ENCODE measurements at regions not wholly inside any gene's neighbourhood (a gene's known extent, or its start where the extent isn't known, plus 50 kb on each side); places are given as distances from the start of the nearest gene placed in this dataset.

DNA sequence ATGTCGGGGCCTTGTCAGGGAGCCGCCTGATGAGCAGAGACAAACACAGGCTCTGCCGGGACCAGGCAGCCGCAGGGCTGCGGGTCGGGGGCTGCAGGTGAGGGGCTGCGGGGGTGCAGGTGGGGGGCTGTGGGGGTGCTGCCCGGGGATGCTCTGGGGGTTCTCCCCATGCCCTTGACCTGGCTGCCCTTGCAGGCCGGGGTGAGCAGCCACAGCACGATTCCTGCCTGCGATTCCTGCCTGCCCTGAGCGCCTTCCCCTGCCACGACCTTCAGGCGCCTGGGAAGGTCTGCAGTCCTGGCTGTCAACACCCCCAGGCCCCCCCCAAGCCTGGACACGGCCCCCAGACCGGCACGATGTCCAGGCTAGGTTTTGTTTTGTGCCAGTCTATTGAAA, 106.3 kb downstream of the FAM53A start:
- TF ChIP-seq CTCF (IDR thresholded peaks at IDR 0.05; ENCODE audit: insufficient read depth, low read depth, low read length) (no peak), EZH2 (IDR thresholded peaks at IDR 0.05; ENCODE audit: insufficient read depth, low read length) (no peak)

Data from astrocyte (in vitro differentiated cells and primary cell).